Natural killer cell (primary cell): ENCODE measurements at regions not wholly inside any gene's neighbourhood (a gene's known extent, or its start where the extent isn't known, plus 50 kb on each side); places are given as distances from the start of the nearest gene placed in this dataset.

Experiments used
- ATAC-seq, 3 donors: fragments of 150-1000 bp in 2 of 3; fragments of 200-7000 bp in 1 of 3; cut with Tn5 transposase; 1 replicate in 1 of 3; 2 replicates in 2 of 3; pipeline ENCODE4 v1.10.0; 2021; ENCODE audit warnings: mild to moderate bottlenecking in 2 of 3, moderate library complexity in 2 of 3
- DNase-seq, 2 donors: peaks; one replicate each; pipeline versions ENCODE4 v3.0.0 to v3.0.0-alpha.2; 2013 to 2021; ENCODE audit warnings: mixed read lengths in 1 of 2
- H3K27ac ChIP-seq: one replicate; pipeline ENCODE4 v1.5.1; 2013; ENCODE audit warnings: mild to moderate bottlenecking, low read length
- H3K27me3 ChIP-seq: one replicate; pipeline ENCODE4 v1.6.1; 2013; ENCODE audit warnings: low read length; ENCODE audit not compliant: control insufficient read depth, insufficient read depth
- H3K36me3 ChIP-seq: one replicate; pipeline ENCODE4 v1.6.1; 2013; ENCODE audit warnings: low read length; ENCODE audit not compliant: control insufficient read depth, insufficient read depth
- H3K4me1 ChIP-seq: one replicate; pipeline ENCODE4 v1.6.1; 2013; ENCODE audit warnings: low read length; ENCODE audit not compliant: control insufficient read depth, insufficient read depth
- H3K4me3 ChIP-seq: one replicate; pipeline ENCODE4 v1.5.1; 2013; ENCODE audit warnings: low read length
- H3K9me3 ChIP-seq: one replicate; pipeline ENCODE4 v1.6.1; 2013; ENCODE audit warnings: low read length; ENCODE audit not compliant: control insufficient read depth, insufficient read depth
- H3K27ac Mint-ChIP-seq, 2 donors: one replicate each; pipeline ENCODE4 v1.8.0; 2022; ENCODE audit warnings: mild to moderate bottlenecking in 2 of 2, mixed read lengths in 2 of 2, moderate library complexity in 1 of 2
- H3K27me3 Mint-ChIP-seq, 2 donors: one replicate each; pipeline ENCODE4 v1.8.0; 2022; ENCODE audit warnings: low read depth in 2 of 2, mixed read lengths in 2 of 2
- H3K36me3 Mint-ChIP-seq: one replicate; pipeline ENCODE4 v1.8.0; 2022; ENCODE audit warnings: mixed read lengths
- H3K4me1 Mint-ChIP-seq, 2 donors: one replicate each; pipeline ENCODE4 v1.8.0; 2022; ENCODE audit warnings: mixed read lengths in 2 of 2
- H3K4me3 Mint-ChIP-seq: one replicate; pipeline ENCODE4 v1.8.0; 2022; ENCODE audit warnings: mild to moderate bottlenecking, moderate library complexity, mixed read lengths
- H3K9me3 Mint-ChIP-seq, 2 donors: one replicate each; pipeline ENCODE4 v1.8.0; 2022; ENCODE audit warnings: mixed read lengths in 2 of 2
- CTCF ChIP-seq: fragments of 200-600 bp; IDR thresholded peaks from one replicate; pipeline ENCODE4 v1.8.0; 2022; ENCODE audit warnings: antibody characterized with exemption
- WGBS: methylation state at CpG from one replicate; pipeline ENCODE4 v1.1.7; 2013; ENCODE audit warnings: missing lambda C conversion rate; ENCODE audit not compliant: insufficient coverage; 5-methylcytosine and 5-hydroxymethylcytosine counted together
- intact Hi-C: fragments of 100-400 bp; cut with micrococcal nuclease; formaldehyde crosslinking; loops from one replicate; pipeline ENCODE4 v1.14.2; 2022

- Mint-ChIP-seq H3K9me3 (peaks cover 10 to 17% of the 10 kb centered on the region in 2 donors), H3K27ac (no peak overlapping the region), H3K36me3 (no peaks in the 10 kb centered on the region), H3K27me3 (no peaks in the 10 kb centered on the region), H3K4me3 (no peak overlapping the region), H3K4me1 (no peaks in the 10 kb centered on the region)
- Histone ChIP-seq H3K27me3 (no peaks in the 10 kb centered on the region), H3K36me3 (no peaks in the 10 kb centered on the region), H3K27ac (no peak overlapping the region), H3K4me3 (no peak overlapping the region), H3K4me1 (no peaks in the 10 kb centered on the region), H3K9me3 (no peaks in the 10 kb centered on the region)
- DNase-seq (no peak), ATAC-seq (no peak)
- intact Hi-C loops: no loop called here
- no CpG with 5 or more reads among the region's 1 CpG for WGBS
- no peak for TF ChIP-seq CTCF
These were observed 1029.9 kb upstream of the ACVR2A start for GRCh38 chr2:146814971-146815370.

GRCh38 chr2:146807568-146808168 lies 1037.2 kb upstream of the ACVR2A start:
- H3K4me1 ChIP-seq: no peaks in the 10 kb centered on the region
- Mint-ChIP-seq H3K4me3 (no peak overlapping the region), H3K27ac (no peak overlapping the region), H3K4me1 (no peaks in the 10 kb centered on the region), H3K9me3 (peaks cover 21 to 24% of the 10 kb centered on the region in 2 donors), H3K27me3 (no peaks in the 10 kb centered on the region), H3K36me3 (no peaks in the 10 kb centered on the region)
- intact Hi-C loops: no loop called here
- H3K36me3 ChIP-seq: no peaks in the 10 kb centered on the region
- no peaks in the 10 kb centered on the region for H3K27me3 ChIP-seq
- peaks cover 7% of the 10 kb centered on the region for H3K9me3 ChIP-seq
- no peak for DNase-seq
- H3K27ac ChIP-seq: no peak overlapping the region
- WGBS: 94% methylated on average over 17 of the region's 17 CpGs
- H3K4me3 ChIP-seq: no peak overlapping the region
- ATAC-seq: no peak
- TF ChIP-seq CTCF: no peak

GRCh38 chr2:146806364-146807005 lies 1038.3 kb upstream of the ACVR2A start:
- H3K9me3 Mint-ChIP-seq: peaks cover 18 to 29% of the 10 kb centered on the region in 2 donors
- Histone ChIP-seq H3K27me3 (no peaks in the 10 kb centered on the region), H3K9me3 (peaks cover 7% of the 10 kb centered on the region), H3K4me3 (no peak overlapping the region), H3K27ac (no peak overlapping the region), H3K4me1 (no peaks in the 10 kb centered on the region), H3K36me3 (no peaks in the 10 kb centered on the region)
- TF ChIP-seq CTCF: no peak
- 80% methylated on average over 1 of the region's 2 CpGs for WGBS
- intact Hi-C loops: no loop called here
- ATAC-seq: no peak
- H3K4me1 Mint-ChIP-seq: no peaks in the 10 kb centered on the region
- no peaks in the 10 kb centered on the region for H3K36me3 Mint-ChIP-seq
- no peak for DNase-seq
- H3K27ac Mint-ChIP-seq: no peak overlapping the region
- H3K4me3 Mint-ChIP-seq: no peak overlapping the region
- no peaks in the 10 kb centered on the region for H3K27me3 Mint-ChIP-seq

- H3K36me3 Mint-ChIP-seq: no peaks in the 10 kb centered on the region
- no peak for ATAC-seq
- H3K27ac ChIP-seq: no peak overlapping the region
- 89% methylated on average over 2 of the region's 4 CpGs for WGBS
- H3K9me3 ChIP-seq: peaks cover 7% of the 10 kb centered on the region
- no peaks in the 10 kb centered on the region for H3K27me3 ChIP-seq
- no peaks in the 10 kb centered on the region for H3K4me1 Mint-ChIP-seq
- intact Hi-C loops: no loop called here
- no peaks in the 10 kb centered on the region for H3K36me3 ChIP-seq
- no peak overlapping the region for H3K4me3 Mint-ChIP-seq
- H3K27ac Mint-ChIP-seq: no peak overlapping the region
- DNase-seq: no peak
- no peaks in the 10 kb centered on the region for H3K27me3 Mint-ChIP-seq
- no peak overlapping the region for H3K4me3 ChIP-seq
- peaks cover 16 to 24% of the 10 kb centered on the region in 2 donors for H3K9me3 Mint-ChIP-seq
- no peaks in the 10 kb centered on the region for H3K4me1 ChIP-seq
- no peak for TF ChIP-seq CTCF
These were observed 1040.5 kb upstream of the ACVR2A start for GRCh38 chr2:146804288-146804687.
